HL-60 (cell line): ENCODE measurements at regions not wholly inside any gene's neighbourhood (a gene's known extent, or its start where the extent isn't known, plus 50 kb on each side); places are given as distances from the start of the nearest gene placed in this dataset.

Source experiments
- GABPA ChIP-seq: IDR thresholded peaks from 2 replicates; pipeline ENCODE4 v1.6.1; 2012; ENCODE audit warnings: low read depth
- POLR2AphosphoS5 ChIP-seq: IDR thresholded peaks from 2 replicates; pipeline ENCODE4 v1.6.1; 2012; ENCODE audit warnings: low read depth
- SPI1 ChIP-seq: IDR thresholded peaks from 2 replicates; pipeline ENCODE4 v1.6.1; 2012; ENCODE audit warnings: low read depth, mild to moderate bottlenecking, borderline replicate concordance
- TF ChIP-seq, protein P1 (sequence below): IDR thresholded peaks from one replicate; pipeline ENCODE4 v1.5.1; 2011; ENCODE audit warnings: low read length, control low read depth, inconsistent platforms; ENCODE audit not compliant: insufficient read depth
- TF ChIP-seq, protein P2 (sequence below): IDR thresholded peaks from 2 replicates; pipeline ENCODE4 v1.6.1; 2012; ENCODE audit warnings: low read depth; ENCODE audit not compliant: insufficient replicate concordance

DNA sequence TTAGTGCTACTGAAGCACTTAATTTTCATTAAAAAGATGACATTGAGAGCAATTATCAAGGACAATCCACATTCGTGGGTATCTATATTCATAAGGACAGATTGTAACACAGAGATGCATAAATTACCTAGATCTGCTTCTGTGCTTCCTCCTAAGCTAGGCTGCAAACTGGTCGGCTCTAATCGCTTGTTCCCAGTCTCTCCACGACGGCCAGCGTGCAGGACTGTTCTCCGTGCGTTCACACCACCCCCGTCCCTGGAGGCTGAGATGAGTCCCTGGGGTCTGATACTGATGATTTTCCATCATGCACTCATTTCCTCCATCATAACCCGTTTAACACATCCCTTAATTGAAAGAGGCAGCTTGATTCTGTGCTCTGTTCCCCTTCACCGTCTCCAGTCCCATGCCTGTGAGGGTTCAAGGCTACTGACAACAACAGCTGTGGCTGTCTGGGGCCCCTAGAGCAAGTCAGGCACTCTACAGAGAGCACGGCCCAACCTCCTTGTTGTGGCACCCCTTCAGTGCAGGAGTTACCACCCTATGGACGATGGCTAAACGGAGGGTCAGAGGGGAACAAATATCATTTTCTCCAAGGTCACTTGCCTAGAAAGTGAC is 469.6 kb downstream of the NPHP4 start:
- TF ChIP-seq GABPA (no peak), POLR2AphosphoS5 (no peak), SPI1 (no peak)
- TF ChIP-seq, protein P1, sequence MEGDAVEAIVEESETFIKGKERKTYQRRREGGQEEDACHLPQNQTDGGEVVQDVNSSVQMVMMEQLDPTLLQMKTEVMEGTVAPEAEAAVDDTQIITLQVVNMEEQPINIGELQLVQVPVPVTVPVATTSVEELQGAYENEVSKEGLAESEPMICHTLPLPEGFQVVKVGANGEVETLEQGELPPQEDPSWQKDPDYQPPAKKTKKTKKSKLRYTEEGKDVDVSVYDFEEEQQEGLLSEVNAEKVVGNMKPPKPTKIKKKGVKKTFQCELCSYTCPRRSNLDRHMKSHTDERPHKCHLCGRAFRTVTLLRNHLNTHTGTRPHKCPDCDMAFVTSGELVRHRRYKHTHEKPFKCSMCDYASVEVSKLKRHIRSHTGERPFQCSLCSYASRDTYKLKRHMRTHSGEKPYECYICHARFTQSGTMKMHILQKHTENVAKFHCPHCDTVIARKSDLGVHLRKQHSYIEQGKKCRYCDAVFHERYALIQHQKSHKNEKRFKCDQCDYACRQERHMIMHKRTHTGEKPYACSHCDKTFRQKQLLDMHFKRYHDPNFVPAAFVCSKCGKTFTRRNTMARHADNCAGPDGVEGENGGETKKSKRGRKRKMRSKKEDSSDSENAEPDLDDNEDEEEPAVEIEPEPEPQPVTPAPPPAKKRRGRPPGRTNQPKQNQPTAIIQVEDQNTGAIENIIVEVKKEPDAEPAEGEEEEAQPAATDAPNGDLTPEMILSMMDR = no peak
- TF ChIP-seq, protein P2, sequence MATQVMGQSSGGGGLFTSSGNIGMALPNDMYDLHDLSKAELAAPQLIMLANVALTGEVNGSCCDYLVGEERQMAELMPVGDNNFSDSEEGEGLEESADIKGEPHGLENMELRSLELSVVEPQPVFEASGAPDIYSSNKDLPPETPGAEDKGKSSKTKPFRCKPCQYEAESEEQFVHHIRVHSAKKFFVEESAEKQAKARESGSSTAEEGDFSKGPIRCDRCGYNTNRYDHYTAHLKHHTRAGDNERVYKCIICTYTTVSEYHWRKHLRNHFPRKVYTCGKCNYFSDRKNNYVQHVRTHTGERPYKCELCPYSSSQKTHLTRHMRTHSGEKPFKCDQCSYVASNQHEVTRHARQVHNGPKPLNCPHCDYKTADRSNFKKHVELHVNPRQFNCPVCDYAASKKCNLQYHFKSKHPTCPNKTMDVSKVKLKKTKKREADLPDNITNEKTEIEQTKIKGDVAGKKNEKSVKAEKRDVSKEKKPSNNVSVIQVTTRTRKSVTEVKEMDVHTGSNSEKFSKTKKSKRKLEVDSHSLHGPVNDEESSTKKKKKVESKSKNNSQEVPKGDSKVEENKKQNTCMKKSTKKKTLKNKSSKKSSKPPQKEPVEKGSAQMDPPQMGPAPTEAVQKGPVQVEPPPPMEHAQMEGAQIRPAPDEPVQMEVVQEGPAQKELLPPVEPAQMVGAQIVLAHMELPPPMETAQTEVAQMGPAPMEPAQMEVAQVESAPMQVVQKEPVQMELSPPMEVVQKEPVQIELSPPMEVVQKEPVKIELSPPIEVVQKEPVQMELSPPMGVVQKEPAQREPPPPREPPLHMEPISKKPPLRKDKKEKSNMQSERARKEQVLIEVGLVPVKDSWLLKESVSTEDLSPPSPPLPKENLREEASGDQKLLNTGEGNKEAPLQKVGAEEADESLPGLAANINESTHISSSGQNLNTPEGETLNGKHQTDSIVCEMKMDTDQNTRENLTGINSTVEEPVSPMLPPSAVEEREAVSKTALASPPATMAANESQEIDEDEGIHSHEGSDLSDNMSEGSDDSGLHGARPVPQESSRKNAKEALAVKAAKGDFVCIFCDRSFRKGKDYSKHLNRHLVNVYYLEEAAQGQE = no peak
